PC-3 (cell line): ENCODE measurements at regions not wholly inside any gene's neighbourhood (a gene's known extent, or its start where the extent isn't known, plus 50 kb on each side); places are given as distances from the start of the nearest gene placed in this dataset.

Source experiments
- CTCF ChIP-seq: fragments of 300-600 bp; sonication (generic); conservative IDR thresholded peaks from 2 replicates; pipeline ENCODE4 v1.5.1; 2017; ENCODE audit warnings: antibody characterized with exemption, low read depth, mild to moderate bottlenecking, low read length
- EZH2 ChIP-seq: fragments of 300-600 bp; sonication (generic); IDR thresholded peaks from one replicate; pipeline ENCODE4 v1.6.1; 2017; ENCODE audit warnings: antibody characterized with exemption, mild to moderate bottlenecking, low read length; ENCODE audit not compliant: unreplicated experiment

- TF ChIP-seq EZH2 (no peak), CTCF (no peak)
These were observed 138.7 kb upstream of the CELF2 start for GRCh38 chr10:10878963-10879362.
